Stimulated activated CD4-positive, alpha-beta T cell treated with anti-CD3 and anti-CD28 coated beads, Interleukin-2, amount 100 ng/mL, for 24 hours (primary cell): ENCODE measurements at regions not wholly inside any gene's neighbourhood (a gene's known extent, or its start where the extent isn't known, plus 50 kb on each side); places are given as distances from the start of the nearest gene placed in this dataset.
A peak's percentile ranks its signal among the peaks of the same experiment; 100 is the strongest.

Source experiments
- DNase-seq, 2 donors: peaks; one replicate each; pipeline ENCODE4 v3.0.0-alpha.2; 2020

GRCh38 chrX:134173541-134174272 lies 63.3 kb upstream of the CCDC160 start:
- peak in 1 of 2 donors; percentile 12 for DNase-seq

- no peak for DNase-seq
These were observed 62.7 kb upstream of the CCDC160 start for GRCh38 chrX:134174273-134174660.

GRCh38 chrX:134174859-134175258 lies 62.1 kb upstream of the CCDC160 start:
- DNase-seq, result no peak

GRCh38 chrX:134177527-134177926 lies 59.5 kb upstream of the CCDC160 start:
- no peak for DNase-seq

- DNase-seq, result no peak
These were observed 56.2 kb upstream of the CCDC160 start for GRCh38 chrX:134180601-134181274.

GRCh38 chrX:134181275-134181660 lies 55.7 kb upstream of the CCDC160 start:
- DNase-seq, result no peak

- DNase-seq, result no peak
These were observed 53.3 kb upstream of the CCDC160 start for GRCh38 chrX:134183665-134184064.

- DNase-seq, result no peak
These were observed 52.0 kb upstream of the CCDC160 start for GRCh38 chrX:134184936-134185335.

GRCh38 chrX:134186362-134187121 lies 50.4 kb upstream of the CCDC160 start:
- peak; percentile 38 to 43 for DNase-seq
